HG02852 (cell line): ENCODE measurements at regions not wholly inside any gene's neighbourhood (a gene's known extent, or its start where the extent isn't known, plus 50 kb on each side); places are given as distances from the start of the nearest gene placed in this dataset.

Experiments used
- ATAC-seq: cut with Tn5 transposase; IDR thresholded peaks from one replicate; pipeline ENCODE4 v1.9.1; 2021; ENCODE audit warnings: mild to moderate bottlenecking, moderate library complexity; ENCODE audit not compliant: unreplicated experiment

DNA sequence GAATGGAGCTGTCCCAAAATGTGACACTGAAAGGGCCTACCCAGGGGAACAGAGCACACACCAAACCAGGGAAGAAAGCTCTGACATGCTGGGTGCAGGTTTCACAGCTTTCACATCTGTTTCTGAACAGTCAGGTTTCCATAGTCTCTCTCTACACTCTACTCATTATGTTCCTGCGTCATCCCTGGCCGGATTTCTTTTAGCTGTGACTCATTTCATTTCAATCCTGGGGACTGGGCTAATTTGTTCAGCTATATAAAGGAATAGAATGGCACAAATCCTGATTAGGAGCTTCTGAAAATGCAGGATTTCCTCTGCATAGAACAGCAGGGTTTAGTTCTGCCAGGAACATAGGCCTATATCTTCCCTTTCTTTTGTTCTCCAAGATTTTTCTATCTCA is 649.8 kb downstream of the RPS29 start:
- no peak for ATAC-seq

DNA sequence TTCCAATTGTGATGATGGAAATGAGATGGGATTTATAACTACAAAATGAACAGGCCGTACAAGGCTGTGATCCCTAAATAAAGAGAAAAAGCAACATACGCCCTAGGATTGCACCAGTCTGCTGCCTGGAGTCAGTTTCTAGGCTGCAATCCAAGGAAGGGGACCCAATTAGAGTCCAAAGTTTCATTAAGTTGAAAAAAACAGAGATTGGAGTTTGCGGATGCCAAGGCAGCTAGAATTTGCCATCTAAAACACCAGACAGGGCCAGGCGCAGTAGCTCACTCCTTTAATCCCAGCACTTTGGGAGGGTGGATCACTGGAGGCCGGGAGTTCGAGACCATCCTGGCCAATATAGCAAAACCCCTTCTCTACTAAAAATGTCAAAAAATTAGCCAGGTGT is 661.0 kb downstream of the RPS29 start:
- no peak for ATAC-seq

DNA sequence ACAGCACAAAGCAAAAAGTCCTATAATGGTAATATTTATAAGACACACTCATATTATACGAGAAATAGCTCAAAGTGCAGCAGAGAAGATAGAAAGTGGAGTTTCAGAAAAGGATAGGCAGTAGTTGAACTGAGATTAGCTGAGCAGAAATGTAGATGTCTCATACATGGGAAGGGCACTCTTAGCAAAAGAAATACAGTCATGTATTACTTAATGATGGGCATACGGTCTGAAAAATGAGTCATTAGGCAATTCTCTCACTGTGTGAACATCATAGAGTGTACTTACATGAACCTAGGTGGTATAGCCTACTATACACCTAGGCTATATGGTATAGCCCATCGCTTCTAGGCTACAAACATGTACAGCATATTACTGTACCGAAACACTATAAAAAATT is 671.3 kb downstream of the RPS29 start:
- no peak for ATAC-seq

DNA sequence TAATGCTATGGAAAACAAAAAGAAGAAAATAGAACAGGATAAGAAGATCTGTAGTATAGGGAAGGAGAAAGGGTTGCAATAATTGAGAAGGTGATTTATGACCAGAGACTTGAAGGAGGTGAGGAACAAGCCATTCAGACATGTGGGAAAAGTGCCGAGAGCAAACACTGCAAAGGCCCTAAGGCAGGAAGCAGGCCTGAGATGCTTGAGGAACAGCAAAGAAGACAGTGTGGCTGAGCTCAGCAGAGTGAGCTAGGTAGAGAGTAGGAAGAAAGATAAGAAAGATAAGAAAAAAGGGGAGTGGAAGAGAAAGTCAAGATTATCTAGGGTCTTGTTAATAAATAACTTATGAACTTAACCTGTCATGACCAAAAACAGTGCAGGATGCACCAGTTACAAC is 671.8 kb downstream of the RPS29 start:
- no peak for ATAC-seq

DNA sequence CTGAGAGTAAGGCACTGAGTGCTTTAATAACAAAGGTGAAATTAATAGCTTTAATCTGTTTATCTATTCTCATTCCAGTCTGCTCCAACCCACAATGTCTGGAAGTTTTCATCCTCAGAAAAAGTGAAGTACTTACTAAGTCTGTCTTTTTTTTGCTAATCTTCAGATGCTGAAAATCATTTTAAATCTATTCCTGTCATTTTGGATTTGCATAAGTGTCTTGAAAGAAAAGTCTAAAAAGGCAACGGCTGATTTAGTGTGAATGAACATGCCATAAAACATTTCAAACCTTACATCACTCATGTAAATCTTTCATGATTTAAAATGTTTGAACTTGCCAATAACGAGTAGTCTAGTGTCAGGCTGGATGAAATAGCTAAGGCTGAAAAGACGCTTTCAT is 685.6 kb downstream of the RPS29 start:
- ATAC-seq, result no peak

DNA sequence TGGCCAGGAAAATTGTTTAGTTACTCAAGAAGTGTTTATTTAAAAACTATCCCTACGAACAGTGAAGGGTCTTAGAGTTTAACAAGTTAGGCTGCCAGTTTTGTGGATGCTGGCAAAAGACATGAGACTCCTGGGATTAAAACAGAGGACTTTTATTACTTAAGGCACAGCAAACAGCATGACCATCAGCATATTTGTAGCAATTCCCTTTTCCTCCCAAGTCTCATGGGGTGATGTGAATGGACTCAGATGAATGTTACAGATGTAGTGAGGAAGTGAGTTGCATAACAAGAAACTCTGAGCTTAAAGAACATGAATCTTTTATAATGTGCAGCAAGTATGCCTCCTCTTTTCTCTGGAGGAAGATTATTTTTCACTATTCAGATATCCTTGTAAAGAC is 695.8 kb downstream of the RPS29 start:
- no peak for ATAC-seq

DNA sequence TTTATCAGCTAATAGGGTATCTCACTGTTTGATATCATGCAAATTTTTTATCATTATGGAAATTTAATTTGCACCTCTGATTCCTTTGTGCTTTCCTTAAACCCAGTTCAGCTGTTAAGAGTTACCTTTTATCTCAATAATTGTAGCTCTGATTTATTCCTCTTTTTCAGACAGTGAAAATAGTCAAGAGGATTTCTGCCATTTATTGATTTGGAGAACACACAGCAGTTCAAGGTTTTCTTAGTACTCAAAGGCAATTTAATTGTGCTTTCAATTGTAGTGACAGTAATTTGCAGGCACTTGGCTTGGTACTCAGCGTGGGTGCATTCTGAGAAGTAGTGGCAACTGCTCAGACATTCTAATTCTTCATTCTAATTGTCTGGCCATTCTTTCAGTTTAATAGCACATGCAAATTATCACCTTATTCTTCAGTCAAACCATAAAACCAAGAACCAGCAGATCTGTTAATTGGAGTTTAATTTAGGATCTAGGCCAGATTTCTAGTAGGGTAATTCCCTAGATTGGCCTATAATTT is 709.3 kb downstream of the RPS29 start:
- ATAC-seq, result no peak

DNA sequence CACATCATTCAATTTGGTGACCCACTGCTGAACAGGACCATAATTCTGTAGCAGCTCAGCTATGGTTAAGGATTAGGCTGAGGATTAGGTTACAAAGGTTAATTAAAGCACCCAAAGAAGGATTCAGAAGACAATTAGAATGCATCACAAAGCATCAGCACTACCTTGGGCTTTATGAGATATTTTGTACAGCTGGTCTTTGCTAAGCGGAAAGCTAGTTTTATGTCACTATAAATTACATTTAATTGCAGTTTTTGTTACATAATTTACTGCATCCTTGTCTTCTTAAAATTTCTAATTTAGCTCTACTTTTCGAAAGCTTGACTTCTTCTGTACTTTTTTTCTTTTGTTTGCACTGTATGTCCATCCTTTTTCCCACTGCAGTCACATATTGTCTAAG is 711.5 kb downstream of the RPS29 start:
- no peak for ATAC-seq

DNA sequence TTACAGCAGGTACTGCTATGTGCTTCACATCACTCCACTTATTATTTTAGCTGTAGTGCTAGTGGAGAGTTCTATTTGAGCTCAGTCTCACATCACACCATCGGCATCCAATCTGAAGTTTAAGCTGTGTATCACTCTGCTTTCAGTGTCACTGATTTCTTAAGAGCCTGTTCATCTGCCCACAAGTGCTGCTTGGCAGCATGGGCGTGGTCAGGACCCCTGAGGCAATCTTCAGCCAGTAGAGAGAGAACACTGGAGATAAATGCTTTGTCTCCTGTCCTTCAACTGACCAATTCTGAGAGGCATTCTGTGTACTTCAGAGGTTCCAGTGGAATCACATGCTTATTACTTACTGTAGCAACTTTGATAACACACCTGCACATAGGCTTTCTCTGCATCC is 728.8 kb downstream of the RPS29 start:
- ATAC-seq, result no peak

DNA sequence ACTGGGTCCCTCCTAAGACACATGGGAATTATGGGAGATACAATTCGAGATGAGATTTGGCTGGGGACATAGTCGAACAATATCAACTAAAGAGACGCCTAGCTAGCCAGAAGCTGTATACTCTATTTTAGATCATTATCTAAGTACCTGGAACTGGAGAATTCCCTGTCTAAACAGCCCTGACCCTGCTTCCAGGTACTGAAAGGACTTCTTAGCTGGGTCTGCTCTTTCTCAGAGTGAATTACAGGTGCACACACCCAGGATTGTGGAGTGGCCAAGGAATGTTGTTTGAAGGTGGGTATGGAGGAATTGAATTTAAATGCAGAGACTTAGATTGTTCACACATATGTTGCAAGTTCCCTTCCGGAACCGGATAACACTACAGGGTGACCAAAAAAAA is 733.0 kb downstream of the RPS29 start:
- ATAC-seq, result no peak

DNA sequence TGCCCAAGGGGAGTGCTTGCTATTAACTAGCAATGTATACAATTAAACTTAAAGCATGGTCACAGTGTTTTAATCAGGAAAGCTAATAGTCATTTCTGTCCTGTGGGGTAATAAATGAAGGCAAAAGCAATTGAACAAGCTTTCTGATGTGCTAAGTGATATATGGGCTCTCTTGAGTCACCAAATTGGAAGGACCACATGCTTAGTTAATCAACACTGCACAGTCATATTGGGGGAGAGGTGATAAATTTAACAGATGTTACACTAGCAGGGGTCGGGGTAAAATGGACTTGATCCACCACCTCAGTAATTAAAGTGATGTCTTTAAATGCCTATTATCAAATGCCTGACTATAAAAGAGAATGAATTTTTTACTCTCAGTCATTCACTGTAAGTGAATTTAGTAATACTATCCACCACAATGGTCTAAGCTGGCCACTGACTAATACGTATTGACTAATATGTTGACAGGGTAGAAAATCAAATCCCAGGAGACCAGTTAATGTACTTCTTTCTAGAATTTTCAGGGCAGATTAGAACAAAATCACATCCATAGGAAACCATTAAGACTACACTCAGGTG is 736.3 kb downstream of the RPS29 start:
- ATAC-seq, result no peak

DNA sequence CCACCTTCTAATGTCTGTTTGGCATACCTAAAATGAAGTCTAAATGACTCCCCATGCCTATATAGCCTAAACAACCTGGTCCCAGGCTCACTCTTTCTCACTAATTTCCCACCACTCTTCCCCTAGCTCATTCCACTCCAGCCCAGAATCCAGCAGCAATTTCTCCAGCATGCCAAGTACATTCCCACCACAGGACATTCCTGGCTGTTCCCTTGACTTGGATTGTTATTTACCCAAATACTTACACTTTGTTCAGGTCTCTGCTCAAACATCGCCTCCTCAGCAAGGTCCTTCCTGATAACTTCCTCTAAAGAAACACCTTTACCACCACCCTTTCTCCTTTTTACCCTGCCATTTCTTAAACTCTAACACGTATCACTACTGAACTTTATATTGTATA is 743.4 kb downstream of the RPS29 start:
- ATAC-seq, result no peak

DNA sequence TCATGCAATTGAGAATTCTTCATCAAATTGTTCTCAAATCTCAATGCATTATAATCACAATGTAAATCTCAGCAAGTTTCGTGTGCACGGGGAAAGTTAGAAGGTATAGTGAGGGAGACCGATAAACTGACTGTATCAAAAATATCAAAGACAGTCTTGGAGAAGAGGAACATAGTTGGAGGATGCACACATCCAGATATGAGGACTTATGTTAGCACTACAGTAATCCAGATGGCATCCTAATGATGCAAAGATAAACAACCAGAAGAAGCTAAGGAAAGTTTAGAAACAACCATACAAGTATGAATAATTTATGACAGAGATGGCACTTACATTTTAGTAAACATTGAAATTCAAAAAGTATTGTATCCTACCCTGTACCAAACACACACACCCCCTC is 760.1 kb downstream of the RPS29 start:
- ATAC-seq, result no peak

DNA sequence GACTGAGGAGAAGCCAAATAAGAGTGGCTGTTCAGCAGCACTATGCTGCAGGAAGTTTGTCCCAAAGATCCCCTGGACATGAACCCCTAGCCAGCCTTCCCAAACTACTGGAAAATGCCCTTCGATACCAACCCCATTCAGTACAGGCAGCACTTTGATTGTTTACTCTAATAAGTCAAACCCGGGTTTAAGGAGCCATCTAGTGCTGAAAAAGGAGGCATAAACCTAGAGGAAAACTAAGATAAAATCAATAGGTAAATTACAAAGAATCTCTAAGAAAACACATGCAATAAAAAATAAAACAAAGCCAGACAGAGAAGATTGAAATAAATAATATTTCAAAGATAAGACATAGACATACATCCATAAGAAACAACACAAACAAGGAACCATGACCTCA is 771.6 kb downstream of the RPS29 start:
- no peak for ATAC-seq

DNA sequence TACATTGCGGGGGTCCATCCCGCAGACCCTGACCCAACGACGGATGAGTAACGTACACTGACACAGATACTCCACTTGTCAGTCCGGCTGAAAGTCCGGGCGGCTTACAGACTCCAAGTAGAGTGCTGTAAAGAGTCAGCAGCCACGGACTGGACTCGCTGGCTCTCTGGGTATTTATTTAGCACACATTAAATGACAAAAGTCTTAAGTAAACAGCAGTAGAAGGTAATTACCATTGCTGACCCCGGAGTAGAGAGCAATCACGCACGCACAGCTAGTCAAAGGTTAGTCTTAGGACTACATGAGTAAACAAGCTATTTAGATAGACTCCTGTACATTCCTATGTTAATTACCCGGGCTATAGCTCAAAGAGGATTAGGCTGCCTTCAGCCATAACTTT is 780.9 kb downstream of the RPS29 start:
- no peak for ATAC-seq

DNA sequence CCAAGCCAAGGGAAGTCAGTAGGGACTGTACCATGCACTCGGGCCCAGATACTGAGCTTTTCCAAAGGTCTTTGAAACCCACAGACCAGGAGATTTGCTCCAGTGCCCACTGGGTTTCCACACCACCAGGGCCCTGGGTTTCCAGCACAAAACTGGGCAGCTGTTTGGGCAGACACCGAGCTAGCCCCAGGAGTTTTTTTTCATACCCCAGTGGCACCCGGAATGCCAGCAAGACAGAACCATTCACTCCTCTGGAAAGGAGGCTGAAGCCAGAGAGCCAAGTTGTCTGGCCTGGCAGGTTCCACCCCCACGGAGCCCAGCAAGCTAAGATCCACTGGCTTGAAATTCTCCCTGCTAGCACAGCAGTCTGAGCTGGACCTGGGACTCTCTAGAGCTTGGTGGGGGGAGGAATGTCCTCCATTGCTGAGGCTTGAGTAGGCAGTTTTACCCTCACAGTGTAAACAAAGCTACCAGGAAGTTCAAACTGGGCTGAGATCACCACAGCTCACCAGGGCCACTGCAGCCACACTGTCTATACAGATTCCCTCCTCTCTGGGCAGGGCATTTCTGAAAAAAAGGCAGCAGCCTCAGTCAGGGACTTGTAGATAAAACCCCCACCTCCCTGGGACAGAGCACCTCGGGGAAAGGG is 793.7 kb downstream of the RPS29 start:
- ATAC-seq, result no peak

DNA sequence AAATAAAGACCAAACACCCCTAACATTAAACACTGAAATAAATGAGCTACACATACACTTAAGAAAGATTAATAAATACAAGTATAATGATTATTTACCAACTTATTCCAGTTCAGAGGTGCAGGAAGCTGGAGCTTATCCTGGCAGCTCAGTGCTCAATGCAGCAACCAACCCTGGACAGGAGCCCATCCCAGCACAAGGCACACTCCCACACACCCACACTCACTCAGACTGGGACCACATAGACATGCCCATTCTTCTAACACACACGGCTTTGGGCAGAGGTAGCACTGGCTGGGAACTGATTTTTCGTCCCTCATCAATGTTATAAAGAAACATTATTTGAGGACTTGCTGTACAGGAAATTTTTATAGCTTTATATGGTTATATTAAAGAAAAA is 797.4 kb downstream of the RPS29 start:
- ATAC-seq, result no peak

DNA sequence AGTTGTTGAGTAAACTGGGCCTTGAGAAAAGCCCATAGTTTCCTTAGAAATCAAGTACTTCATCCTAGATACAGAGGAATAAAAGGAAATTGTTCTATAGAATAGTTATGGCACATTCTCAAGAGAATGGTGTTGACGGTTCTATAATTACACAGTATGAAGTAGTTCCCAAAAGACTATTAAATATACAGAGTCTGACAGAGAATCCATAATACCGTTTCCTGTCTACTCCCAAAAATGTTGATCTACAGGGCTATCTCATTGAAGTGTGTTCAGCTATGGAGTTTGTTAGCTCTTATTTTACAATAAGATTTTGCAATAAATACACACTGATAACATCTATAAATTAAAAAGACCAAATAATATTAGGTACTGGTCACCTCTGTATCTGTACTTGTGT is 799.7 kb downstream of the RPS29 start:
- ATAC-seq, result no peak

DNA sequence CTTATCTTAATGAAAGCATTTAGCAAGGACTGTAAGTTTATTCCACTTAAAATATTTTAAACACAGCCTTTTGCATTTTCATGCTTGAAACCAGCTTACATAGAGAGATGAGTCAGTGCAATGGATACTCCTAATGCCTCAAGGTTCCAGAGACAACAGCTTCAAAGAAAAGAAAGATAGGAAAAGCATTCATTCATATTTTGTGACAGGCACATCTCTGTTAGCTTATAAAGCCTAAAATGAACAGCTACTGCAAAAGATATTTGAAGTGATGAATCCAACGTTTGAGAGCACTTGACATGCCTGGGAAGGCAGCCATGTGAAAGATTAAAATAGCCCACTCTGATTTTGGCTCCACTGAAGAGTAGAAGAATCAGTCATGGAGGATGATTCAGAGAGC is 814.5 kb downstream of the RPS29 start:
- ATAC-seq, result no peak

DNA sequence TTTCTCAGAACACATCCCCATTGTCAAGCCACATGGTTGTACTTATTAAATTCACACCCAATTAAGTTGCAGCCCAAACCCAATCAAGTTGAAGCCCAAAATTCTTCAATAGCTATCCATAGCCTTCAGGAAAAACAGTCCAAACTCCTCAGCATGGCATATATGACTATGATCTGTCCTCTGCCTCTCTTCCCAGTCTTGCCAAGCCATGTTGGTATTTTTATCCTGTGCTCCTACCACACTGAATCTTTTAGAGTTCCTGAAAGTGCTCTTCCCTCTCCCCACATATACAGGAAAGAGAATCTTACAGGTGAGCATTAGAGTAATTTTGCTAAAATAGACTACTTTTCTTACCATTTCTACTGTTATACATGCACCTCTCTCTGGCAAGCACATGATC is 834.9 kb downstream of the RPS29 start:
- ATAC-seq, result no peak

DNA sequence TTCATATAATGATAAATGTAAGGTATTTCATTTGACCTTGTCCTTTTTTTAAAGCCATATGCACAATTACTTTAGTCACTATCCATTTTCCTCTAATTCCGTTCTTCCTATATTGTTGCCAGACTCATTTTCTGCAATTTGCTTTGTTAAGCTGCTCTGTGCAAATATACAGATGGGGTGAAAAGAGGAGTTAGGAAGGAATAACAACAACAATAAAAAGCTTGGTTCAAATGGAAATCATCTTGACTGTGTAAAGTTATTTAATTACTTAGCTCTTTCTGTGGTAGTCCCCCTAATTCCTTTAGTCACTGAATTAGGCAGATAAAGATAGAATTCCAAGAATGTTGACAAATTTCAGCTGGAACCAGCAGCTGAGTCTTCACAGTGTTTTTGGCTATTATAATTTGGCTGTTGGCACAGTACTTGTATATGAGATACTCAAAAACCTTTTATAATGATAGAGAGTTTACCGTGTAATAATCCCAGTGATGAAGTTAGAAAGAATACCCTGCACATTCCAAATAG is 838.0 kb downstream of the RPS29 start:
- ATAC-seq, result no peak

DNA sequence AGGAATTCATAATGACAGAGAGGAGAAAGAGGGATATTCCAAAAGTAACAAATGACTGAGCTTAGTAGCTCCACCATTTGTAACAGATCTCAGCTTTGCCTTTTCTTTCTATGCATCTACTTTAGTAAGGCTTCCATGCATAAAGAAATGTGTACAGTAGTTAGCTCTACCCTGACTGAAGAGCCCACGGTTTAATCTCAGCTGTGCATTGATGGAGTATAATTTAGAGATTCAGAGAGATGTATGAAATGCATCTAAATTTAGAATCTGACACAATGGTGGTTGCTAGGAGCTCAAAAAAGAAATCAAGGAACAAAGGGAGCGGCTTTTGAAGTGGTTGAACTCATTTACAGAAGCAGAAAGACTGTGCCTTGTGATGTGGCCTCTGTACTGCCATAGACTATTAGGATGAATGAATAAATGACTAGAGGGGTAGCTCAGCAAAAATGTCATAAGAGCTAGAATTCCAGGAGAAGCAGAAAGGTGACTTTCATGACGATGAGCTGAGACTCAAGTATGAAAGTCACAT is 838.6 kb downstream of the RPS29 start:
- ATAC-seq, result no peak

DNA sequence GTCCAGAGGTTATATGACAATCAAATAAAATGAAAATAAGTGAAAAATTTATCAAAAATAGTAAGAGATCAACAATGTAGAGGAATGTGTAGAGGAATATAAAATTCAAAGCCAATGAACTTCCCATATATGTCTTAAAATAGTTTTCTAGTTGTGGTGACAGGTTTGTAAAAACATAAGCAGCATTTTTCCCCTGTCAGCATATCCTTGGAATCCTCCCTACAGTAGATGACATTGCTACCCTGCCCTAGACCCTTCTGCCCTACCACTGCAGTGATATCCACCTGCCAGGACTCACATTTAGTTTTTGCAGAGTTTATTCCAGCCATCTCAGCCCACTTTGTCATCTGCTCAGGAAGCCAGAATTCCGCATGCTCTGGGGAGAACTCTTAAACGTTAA is 842.0 kb downstream of the RPS29 start:
- no peak for ATAC-seq
